ENCODE measurements at regions not wholly inside any gene's neighbourhood (a gene's known extent, or its start where the extent isn't known, plus 50 kb on each side); places are given as distances from the start of the nearest gene placed in this dataset.
"Not testable (repeated sequence)": the region's sequence is repeated elsewhere in the genome, so short reads cannot be mapped to it uniquely, and the experiment has no call there.

DNA sequence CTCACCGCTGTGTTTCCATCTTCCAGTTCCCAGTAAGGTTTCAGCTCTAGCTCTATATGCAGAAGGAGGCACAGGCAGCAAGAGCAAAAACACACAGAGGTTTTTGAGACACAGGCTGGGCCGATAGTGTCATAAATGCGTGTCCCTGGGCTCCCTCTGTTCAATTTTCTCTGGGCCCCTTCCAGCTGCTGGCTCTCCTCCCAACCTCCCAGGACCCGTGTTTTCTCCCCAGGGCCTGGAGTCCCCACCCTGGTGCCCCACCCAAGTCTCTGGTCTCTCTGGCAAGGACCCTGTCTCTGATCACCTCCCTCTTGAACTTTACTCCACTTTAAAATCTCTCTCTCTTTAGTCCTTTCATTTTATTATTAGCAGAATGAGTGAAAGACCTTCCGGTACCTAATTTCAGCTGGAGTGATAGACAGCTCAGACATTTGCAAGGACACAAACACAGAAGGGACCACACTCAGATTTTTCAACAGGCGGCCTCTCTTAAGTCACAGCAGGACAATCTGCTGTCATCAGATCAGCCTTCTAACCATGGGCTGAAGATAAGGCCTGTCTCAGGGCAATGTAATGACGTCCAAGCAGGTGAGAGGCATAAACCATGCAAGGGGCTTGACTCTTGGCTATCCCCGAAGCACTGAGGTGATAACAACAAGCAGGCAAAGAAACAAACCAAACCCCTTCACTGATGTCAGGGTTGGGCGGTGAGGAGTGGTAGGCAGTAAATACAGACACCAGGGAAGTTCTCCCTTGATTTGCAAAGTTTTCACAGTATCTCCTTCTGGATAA, 190.0 kb upstream of the IRS2 start:
- DNase-seq: no peak

DNA sequence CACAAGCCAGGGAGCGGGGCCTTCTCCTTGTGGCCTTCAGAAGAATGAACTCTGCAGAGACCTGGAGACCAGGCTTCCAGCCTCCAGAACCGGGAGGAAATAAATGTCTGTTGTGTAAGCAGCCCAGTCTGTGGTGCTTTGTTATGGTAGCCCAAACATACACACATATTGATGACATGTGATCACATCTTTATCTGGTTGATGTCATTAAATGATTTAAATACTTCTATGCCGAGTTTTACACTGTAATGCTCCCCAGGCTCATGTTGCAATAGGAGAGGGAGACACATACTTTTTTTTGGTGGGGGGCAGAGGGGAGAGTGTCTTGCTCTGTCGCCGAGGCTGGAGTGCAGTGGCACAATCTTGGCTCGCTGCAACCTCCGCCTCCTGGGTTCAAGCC, 188.0 kb upstream of the IRS2 start:
- DNase-seq: no peak

DNA sequence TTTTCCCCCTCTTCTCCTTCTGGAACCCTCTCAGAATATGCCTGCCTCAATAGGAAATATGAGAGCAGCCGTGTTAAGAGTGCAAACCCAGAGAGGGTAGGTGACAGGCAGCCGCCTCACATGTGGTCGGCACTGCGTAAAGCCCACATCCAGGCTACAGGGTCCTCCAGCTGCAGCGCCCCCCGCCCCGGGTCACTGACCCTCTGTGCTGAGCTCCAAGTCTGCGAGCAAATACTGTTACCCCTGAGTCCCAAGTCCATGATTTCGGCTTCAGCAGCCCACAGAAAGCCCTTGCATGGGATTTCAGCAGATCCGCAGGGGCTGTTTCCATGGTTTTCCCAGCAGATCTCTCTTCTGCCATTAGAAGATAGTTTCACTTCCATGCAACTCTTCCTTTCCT, 186.9 kb upstream of the IRS2 start:
- no peak for DNase-seq

DNA sequence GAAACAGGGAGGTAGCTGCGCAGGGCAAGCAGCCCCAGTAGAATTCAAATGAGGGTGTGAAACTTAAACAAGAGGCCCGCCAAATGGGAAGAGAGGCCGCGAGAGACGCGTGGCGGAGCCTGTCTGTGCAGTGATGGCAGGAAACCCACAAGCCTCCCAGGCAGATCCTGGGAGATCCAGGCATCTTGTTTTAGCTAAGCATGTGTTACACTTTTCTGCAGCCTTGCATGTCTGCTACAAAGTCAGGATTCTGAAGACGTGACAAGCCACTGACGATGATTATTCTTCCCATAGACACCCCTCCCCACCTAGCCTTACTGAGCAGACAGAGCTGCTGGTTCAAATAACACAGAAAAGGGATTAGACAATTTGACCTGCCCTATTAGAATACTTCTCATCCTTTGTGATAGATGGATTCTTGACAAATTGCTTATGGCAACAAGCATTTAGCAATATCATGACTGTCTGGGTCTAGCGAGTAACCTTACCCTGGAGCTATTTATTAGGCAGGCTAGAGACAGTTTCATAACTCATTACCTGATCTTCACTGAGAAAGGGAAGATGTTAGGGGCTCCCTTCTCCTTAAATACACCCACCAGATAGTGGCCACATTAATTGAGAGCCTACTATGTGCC, 185.2 kb upstream of the IRS2 start:
- DNase-seq: no peak

DNA sequence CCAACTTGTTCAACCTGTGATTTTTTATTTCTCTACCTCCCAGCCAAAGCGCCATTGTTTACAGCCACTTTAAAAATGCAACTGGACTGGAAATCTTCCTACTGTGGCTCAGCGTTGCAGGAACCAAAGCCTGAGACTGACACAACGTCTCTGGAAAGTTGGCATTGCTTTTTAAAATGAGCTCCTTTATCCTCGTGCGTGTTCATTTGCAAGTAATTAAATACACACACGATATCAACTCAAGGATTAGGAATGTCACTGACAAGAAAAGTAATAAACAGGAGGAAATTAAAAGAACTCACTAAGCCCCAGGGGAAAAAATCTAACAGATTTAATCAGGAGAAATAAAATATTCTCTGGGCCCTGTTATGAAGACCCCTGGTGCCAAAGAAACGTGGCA, 184.6 kb upstream of the IRS2 start:
- DNase-seq: no peak

DNA sequence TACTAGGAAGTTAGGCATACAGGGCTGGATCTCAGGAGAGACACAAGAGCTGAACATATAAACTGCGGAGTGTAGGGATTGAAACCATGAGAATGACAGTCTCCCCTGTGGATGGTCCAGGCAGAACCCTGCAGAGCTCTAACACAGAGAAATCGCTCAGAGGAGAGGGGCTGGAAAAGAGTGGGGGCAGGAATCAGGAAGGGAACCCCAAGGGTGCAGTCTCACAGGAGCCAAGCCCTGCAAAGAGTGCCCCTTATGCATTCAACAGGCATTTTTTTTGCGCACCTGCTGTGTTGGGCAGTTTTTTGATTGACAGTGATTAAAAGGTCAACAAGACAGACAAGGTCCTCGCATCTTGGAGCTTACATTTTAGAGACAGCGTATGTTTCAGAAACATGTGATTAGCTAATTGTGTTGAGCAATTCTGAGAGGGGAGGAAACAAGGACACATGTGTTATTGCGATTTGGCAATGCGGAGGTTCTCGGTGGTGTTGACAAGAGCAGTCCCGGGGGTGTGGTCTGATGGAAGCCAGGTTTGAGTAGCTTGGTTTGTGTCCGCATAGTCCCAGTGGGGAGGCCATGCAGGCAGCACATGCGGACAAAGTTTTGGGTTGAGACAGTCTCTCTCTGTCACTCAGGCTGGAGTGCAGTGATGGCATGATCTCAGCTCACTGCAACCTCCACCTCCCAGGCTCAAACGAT, 182.6 kb upstream of the IRS2 start:
- DNase-seq: no peak

DNA sequence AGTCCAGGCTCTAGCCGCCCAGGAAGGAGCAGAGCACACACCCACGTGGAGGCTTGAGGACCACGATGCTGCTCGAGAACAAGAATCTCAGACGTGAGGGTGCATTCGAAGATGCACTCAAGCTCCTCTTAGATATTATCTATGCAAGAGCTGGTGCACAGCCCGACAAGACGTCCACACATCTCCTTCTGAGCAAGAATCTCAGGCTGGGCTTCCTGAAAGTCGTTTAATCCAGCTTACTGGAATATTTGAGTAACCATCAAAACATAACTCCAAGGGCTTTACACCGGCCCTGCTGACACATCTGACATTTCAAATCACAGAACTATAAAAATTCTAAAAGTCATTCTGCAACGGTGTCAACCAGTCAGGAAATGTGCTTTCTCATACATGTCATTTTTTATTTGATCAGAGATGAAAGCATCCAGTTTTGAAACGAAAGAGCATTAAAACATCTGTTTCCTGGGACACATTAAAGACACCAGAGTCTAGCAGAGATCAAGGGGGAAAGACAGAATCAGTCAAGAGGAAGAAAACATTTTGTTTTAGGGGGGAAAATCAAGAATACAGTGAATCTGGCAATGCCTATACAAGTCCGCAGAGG, 177.7 kb upstream of the IRS2 start:
- no peak for DNase-seq

DNA sequence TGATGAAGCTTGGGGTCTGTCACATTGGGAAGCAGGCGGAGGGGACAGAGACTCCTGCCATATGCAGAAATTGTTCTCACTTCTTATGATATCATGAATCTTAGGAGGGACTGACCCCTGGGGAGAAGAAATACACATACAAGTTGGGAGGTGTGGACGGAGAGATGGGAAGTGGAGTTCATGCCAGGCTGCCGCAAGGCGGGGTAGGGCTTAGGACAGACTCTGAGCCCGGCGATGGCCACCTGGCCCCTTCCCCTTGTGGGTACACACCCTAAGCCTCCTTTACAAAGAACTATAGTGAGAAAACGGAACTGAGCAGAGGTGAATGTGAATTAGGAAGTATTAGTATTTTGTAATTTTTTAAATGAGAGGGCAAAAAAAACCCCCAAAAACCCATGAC, 177.0 kb upstream of the IRS2 start:
- no peak for DNase-seq

DNA sequence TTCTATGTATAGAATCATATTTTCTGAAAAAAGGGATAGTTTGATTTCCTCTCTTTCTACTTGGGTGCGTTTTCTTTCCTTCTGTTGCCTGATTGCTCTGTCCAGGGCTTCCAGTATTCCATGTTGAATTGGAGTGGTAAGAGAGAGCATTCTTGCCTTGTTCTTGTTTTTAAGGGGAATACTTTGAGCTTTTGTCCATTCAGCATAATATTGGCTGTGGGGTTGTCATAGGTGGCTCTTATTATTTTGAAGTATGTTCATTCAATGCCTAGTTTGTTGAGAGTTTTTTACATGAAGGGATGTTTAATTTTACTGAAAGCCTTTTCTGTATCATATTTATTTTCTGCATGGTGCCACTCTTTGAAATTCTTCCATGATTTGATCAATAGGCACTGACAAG, 173.5 kb upstream of the IRS2 start:
- no peak for DNase-seq

DNA sequence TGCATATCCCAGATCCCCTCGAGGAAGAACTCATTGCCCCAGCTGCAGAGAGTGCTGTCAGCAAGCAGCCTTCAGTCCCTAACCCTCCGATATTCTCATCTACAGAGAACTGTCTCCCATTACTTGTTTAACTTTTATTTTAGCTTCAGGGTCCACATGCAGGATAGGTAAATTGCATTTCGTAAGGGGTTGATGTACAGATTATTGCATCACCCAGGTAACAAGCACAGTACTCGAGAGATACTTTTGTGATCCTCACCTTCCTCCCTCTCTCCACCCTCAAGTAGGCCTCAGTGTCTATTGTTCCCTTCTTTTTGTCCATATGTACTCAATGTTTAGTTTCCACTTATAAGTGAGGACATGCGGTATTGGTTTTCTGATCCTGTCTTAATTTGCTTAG, 171.5 kb upstream of the IRS2 start:
- DNase-seq: no peak

DNA sequence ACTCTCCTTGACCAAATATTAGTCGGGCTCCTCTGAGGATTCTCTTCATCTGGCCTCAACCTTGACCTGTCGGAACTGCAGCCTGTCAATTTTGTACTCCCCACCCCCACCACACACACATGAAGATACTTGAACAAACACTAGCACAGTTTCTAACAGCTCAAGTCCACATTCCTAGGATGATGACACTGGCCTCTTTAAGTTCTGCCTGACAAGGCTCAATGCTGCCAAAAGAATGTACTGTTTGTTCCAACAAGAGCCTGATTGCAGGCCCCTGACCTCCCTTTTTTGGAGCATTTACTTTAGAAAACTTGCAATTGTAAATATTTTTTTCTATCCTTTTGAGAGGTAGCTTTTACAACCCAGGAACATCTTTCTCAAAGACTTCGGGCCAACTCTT, 169.2 kb upstream of the IRS2 start:
- DNase-seq: no peak

DNA sequence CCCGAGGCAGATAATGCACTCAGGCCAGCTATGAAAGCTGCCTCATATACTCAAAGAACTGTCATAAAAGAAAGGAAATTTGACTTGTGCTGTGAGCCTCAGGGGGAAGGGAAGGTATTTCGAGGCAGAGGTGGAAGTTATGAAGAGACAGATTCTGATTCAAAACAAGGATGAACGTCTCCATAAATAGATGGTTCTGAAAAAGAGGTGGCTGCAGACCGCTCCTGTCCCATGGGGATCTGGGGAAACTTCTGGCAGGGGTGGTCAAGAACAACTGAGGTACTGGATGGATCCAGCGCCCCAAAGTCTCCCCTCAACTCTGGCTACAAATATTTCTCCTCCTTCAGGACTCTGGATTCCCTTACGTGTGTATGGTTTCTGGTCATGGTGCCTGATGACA, 168.1 kb upstream of the IRS2 start:
- DNase-seq: no peak

DNA sequence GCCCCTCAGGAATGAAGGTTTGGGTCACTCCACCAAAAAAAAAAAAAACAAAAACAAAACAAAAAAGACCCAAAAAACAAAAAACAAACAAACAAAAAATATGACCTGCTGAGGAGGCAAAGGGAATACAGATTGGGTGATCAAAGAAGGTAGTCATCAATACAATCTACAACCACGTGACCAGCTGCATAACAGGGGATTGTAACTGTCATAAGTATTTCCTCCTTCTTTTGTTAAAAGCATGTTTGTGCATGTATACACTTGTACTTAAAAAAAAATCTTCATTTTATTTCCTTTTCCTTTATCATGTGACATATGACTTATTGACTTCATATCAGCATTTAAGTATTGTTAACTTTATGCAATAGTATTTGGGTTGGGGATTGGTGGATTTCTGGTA, 165.1 kb upstream of the IRS2 start:
- DNase-seq: no peak

DNA sequence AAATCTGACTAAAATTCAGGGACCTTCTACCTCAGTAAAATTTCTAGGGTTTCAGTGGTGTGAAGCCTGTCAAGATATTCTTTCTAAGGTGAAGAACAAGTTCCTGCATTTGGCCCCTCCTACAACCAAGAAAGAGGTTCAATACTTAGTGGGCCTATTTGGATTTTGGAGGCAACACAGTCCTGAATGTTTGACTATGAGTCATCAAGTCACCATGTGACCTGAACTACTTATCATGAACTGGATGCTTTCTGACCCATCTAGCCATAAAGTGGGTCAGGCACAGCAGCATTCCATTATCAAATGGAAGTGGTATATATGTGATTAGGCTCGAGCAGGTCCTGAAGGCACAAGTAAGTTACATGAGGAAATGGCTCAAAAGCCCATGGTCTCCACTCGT, 163.0 kb upstream of the IRS2 start:
- DNase-seq: no peak

DNA sequence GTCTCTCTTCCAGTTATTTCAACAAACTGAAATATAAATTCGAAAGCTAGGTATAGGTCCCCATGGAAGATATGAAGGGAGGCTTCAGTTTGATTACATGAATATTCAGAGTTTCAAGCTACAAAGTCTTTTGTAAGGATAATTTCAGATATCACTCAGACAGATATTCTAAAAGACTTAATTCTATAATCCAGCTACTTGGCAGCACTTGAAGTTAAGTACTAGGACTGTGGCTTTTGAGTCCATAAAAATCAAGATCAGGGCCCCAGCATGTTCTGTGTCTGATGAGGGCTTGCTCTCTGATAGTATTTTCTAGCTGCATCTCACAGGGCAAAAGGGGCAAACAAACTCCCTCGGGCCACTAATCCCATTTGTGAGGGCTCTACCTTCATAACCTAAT, 160.6 kb upstream of the IRS2 start:
- no peak for DNase-seq

DNA sequence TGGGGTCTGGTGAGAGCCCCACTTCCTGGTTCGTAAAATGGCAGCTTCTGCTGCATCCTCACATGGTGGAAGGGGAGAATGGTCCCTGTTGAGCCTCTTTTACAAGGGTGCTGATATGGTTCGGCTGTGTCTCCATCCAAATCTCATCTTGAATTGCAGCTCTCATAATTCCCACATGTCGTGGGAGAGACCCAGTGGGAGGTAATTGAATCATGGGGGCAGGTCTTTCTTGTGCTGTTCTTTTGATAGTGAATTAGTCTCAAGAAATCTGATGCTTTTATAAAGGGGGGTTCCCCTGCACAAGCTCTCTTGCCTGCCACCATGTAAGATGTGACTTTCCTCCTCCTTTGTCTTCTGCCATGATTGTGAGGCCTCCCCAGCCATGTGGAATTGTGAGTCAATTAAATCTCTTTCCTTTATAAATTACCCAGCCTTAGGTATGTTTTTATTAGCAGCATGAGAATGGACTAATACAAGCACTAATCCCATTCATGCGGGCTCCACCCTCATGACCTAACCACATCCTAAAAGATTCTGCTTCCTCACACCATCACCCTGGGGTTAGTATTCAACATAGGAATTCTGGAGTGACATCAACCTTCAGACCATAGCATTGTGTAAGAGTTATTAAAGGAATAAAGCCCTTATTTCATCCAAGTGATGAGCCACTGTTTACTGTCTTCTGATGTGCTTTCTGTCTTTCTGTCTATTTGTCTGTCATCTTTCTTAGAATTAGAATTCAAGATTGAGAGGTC, 159.0 kb upstream of the IRS2 start:
- no peak for DNase-seq

DNA sequence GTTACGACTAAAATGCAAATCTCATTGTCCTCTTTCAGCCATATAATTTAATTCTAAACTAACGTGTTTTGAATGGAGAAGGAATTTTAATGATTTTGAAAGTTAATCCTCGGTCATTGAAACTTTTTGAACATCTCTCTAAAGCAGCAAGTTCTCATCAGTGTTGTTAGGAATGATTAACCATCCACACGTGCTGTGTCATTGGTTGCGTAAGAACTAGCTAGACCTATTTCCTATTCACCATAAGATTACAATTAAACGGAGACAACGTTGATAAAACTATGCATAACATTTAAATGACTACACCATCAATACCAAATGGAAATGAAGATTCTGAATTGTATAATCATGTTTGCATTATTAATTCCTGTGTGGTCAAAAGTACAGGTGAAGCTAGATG, 155.6 kb upstream of the IRS2 start:
- no peak for DNase-seq

DNA sequence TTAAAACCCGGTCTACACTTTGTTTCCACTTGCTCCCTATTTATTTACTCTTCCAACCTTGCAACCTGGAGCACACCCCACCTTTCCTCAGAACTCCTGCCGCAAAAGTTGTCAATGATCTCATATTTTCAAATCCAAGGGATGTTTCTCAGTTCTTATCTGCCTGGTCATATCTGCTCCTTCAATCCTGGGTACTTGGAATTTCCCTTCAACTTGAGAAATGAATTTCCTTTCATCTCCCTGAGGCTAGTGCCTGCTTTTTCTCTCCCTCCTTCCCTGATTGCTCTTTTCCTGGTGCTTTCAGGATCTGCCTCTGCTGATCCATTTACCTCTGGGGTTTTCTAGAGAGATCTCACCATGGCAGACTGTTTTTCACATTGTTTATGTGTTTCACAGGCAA, 154.8 kb upstream of the IRS2 start:
- no peak for DNase-seq

DNA sequence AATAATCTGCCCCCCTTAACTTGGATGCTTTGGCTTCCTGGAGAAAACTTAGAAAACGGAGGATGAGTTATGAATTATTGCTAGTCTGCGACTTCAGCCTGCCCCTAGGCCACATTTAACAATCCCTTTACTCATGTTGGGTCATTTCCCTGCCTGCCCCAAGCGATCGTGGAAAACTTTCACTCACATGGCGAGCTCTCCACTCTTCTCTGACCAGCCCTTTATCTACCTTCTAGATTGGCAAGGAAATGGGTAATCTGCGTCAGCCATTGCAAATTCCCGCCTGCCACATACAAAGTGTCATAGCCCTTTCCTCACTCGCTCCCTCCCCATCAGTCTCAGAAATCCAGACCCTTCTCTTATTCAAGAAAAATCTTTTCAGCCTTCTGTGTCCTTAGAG, 154.3 kb upstream of the IRS2 start:
- no peak for DNase-seq

DNA sequence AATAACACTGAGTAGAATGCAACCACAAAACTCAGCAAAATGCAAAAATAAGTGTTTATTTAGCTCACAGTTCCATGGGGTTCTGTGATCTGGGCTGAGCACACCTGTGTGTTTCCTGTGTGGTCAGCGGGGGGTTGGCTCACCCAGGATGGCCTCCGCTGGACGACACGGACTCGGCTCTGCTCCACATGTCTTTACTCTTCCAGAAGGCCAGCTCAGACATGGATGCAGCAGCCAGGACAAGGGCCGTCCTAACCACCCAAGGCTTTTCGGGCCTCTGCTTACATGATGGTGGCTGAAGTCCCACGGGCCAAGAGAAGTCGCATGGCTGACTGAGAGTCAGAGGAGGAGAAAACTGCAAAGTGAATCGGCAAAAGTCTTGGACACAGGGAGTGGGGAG, 153.5 kb upstream of the IRS2 start:
- no peak for DNase-seq

DNA sequence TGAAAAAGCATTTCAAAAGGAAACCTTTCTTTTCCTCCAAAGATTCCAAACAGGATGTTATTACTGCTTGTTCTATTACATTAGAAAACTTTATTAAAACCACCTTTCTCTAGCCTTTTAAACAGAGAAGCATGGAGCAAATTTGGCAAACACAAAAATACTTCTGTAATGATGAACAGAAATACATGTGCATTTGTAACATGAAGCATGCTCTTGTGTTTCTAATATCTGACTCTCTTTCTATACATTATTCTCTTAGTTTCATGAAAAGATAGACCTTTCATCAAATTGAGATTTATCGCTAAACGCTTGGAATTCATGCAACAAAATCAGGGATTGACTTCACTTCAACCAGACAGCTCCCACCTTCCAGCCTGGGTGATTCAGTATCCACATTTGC, 152.8 kb upstream of the IRS2 start:
- DNase-seq: no peak

DNA sequence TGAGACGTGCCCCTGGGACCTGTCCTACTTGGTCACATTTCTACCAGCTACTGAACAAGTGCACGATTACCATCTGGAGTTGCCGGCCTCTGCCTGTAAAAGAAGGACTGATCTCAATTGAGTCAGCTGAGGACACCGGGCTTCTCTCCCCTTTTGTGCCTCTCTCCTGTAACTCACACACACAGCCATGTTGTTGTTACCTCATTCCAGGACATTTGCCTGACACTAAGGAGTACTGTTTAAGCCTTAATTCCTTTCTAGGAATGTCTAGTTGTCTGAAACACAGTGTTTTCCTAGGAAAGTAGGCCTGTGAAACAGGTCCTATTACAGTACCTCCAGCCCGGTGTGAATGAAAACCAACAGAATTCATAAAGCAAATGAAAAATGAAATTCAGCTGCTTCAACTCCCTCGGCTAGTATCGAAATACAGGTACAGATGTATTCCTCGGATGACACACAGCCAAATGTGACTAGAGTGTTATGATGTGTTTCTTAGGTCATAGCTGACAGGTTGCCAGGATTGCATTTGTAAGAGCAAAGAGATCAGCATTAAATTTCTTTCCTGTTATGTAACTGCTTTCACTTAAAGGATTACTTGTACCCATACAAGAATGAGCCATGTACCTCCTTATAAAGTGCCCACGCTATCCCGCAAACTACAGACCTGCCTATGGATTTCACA, 152.0 kb upstream of the IRS2 start:
- DNase-seq: no peak

DNA sequence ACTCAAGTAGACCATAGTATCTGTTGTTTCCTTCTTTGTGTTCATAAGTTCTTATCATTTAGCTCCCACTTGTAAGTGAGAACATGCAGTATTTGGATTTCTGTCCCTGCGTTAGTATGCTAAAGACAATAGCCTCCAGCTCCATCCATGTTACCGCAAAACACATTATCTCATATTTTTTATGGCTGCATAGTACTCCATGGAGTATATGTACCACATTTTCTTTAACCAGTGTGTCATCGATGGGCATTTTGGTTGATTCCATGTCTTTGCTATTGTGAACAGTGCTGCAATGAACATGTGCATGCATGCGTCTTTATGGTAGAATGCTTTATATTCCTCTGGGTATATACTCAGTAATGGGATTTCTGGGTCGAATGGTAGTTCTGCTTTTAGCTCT, 148.1 kb upstream of the IRS2 start:
- not testable (repeated sequence) for DNase-seq

Measured in NCI-H1092 (cell line).